A673 (cell line): ENCODE measurements at regions not wholly inside any gene's neighbourhood (a gene's known extent, or its start where the extent isn't known, plus 50 kb on each side); places are given as distances from the start of the nearest gene placed in this dataset.

Experiments used
- BruUV-seq: library from RNA; stranded (reverse); fragments of 400-500 nt; replicated peaks from 2 replicates; lab custom pipeline; 2021; lab: Mats Ljungman, UMichigan
- CTCF ChIA-PET: fragments of 300-600 bp; sonication (Branson Sonifier 250); formaldehyde crosslinking; loops from one replicate; lab custom pipeline; 2022; ENCODE audit warnings: antibody characterized with exemption; lab: Charles Lee
- POLR2A ChIA-PET: fragments of 300-600 bp; sonication (Branson Sonifier 250); formaldehyde crosslinking; loops from one replicate; lab custom pipeline; 2022; ENCODE audit warnings: antibody characterized with exemption; ENCODE audit not compliant: low non-redundant PET; lab: Charles Lee
- DNase-seq: peaks from one replicate; pipeline ENCODE4 v3.0.0-alpha.2; 2015; ENCODE audit warnings: low spot score
- H3K27ac ChIP-seq: fragments of 200-600 bp; sonication (generic); 2 replicates; pipeline ENCODE4 v1.5.1; 2016; ENCODE audit warnings: mixed run types, low read depth, mild to moderate bottlenecking, mixed read lengths, antibody characterized with exemption, low read length; ENCODE audit not compliant: poor library complexity, severe bottlenecking
- H3K27me3 ChIP-seq: fragments of 200-600 bp; sonication (generic); replicated peaks from 2 replicates; pipeline ENCODE4 v1.6.1; 2017; ENCODE audit warnings: mixed run types, low read depth, mild to moderate bottlenecking, mixed read lengths, antibody characterized with exemption, low read length; ENCODE audit not compliant: insufficient read depth, poor library complexity
- H3K36me3 ChIP-seq: fragments of 200-600 bp; sonication (generic); 2 replicates; pipeline ENCODE4 v1.6.1; 2016; ENCODE audit warnings: mixed run types, mild to moderate bottlenecking, mixed read lengths, antibody characterized with exemption, low read length; ENCODE audit not compliant: insufficient read depth, poor library complexity, severe bottlenecking
- H3K4me1 ChIP-seq: fragments of 200-600 bp; sonication (generic); 2 replicates; pipeline ENCODE4 v1.6.1; 2017; ENCODE audit warnings: mixed run types, mild to moderate bottlenecking, mixed read lengths, antibody characterized with exemption, low read length; ENCODE audit not compliant: insufficient read depth, poor library complexity, severe bottlenecking
- H3K4me3 ChIP-seq: fragments of 200-600 bp; sonication (generic); 2 replicates; pipeline ENCODE4 v1.5.1; 2016; ENCODE audit warnings: low read depth, mixed run types, mild to moderate bottlenecking, mixed read lengths, low read length; ENCODE audit not compliant: poor library complexity, severe bottlenecking
- H3K9me3 ChIP-seq: fragments of 200-600 bp; sonication (generic); 2 replicates; pipeline ENCODE4 v1.6.1; 2016; ENCODE audit warnings: mixed run types, low read depth, mild to moderate bottlenecking, mixed read lengths, antibody characterized with exemption, low read length; ENCODE audit not compliant: poor library complexity, severe bottlenecking
- EZH2 ChIP-seq: fragments of 200-600 bp; sonication (generic); IDR thresholded peaks from 2 replicates; pipeline ENCODE4 v1.6.1; 2017; ENCODE audit warnings: borderline replicate concordance, low read depth, mild to moderate bottlenecking, mixed read lengths, antibody characterized with exemption, low read length; ENCODE audit not compliant: poor library complexity, severe bottlenecking
- intact Hi-C: fragments of 100-400 bp; cut with micrococcal nuclease; formaldehyde crosslinking; loops from one replicate; pipeline ENCODE4 v1.10.0; 2022; ENCODE audit not compliant: unreplicated experiment
- TF ChIP-seq, protein P1 (sequence below): fragments of 300-800, 200-600 bp; sonication (generic); conservative IDR thresholded peaks from 2 replicates; pipeline ENCODE4 v1.5.1; 2017; ENCODE audit warnings: low read depth, mild to moderate bottlenecking, antibody characterized with exemption, low read length, moderate library complexity, mixed read lengths

DNA sequence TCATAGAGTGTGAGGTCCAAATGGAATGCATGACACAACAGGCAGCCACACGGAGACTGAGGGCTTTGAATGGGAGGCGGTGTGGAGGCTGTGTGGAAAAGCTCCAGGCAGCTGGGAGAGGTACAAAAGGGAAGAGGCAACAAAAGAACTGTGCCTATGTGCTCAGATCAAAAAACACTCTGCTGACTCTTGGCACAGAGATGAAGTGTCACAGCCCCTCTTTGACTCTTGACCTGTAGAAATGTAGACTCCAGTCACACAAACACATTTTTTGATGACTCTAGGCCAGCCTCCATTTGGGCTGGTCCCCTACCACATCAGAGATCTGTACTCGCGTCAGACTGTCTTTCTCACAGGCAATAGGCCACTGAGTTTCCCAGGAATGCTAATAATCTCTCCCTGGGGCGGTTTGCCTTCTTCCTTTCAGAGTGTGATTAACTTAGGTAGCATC is 456.0 kb downstream of the TUSC7 start:
- Histone ChIP-seq H3K4me1 (no peaks in the 10 kb centered on the region), H3K27me3 (no peaks in the 10 kb centered on the region), H3K4me3 (no peak overlapping the region), H3K36me3 (no peaks in the 10 kb centered on the region), H3K27ac (no peak overlapping the region), H3K9me3 (no peaks in the 10 kb centered on the region)
- ChIA-PET POLR2A (no interaction called here), CTCF (no interaction called here)
- BruUV-seq, result no TSS peak
- TF ChIP-seq, protein P1, sequence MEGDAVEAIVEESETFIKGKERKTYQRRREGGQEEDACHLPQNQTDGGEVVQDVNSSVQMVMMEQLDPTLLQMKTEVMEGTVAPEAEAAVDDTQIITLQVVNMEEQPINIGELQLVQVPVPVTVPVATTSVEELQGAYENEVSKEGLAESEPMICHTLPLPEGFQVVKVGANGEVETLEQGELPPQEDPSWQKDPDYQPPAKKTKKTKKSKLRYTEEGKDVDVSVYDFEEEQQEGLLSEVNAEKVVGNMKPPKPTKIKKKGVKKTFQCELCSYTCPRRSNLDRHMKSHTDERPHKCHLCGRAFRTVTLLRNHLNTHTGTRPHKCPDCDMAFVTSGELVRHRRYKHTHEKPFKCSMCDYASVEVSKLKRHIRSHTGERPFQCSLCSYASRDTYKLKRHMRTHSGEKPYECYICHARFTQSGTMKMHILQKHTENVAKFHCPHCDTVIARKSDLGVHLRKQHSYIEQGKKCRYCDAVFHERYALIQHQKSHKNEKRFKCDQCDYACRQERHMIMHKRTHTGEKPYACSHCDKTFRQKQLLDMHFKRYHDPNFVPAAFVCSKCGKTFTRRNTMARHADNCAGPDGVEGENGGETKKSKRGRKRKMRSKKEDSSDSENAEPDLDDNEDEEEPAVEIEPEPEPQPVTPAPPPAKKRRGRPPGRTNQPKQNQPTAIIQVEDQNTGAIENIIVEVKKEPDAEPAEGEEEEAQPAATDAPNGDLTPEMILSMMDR, result no peak
- no peak for TF ChIP-seq EZH2
- DNase-seq, result no peak
- intact Hi-C loops, result no loop called here

GRCh38 chr3:117168896-117169295 is 459.3 kb downstream of the TUSC7 start:
- H3K9me3 ChIP-seq, result no peaks in the 10 kb centered on the region
- H3K27ac ChIP-seq, result no peak overlapping the region
- no TSS peak for BruUV-seq
- H3K4me3 ChIP-seq, result no peak overlapping the region
- intact Hi-C loops, result no loop called here
- no peak for DNase-seq
- no peaks in the 10 kb centered on the region for H3K4me1 ChIP-seq
- H3K27me3 ChIP-seq, result no peaks in the 10 kb centered on the region
- no peaks in the 10 kb centered on the region for H3K36me3 ChIP-seq
- TF ChIP-seq, protein P1, result no peak
- ChIA-PET CTCF (no interaction called here), POLR2A (no interaction called here)

DNA sequence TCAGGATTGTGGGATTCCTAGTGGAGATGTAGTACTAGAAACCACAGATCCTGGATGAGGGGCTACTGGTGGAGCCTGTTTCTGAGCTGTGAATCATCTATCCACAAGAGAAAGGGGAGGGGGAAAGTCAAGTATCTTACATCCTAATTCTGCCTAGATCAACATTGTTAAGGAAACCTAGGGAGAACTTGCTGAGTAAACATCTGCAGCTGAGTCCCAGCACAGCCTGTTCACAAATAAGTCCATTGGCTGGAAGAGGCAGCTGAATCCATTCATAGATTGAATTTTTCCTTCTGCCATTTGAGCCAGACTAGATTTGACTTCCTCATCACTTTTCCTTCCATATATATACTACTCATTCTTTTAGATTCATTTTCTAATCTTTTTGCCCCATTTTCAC is 460.5 kb downstream of the TUSC7 start:
- no peak for DNase-seq
- no peaks in the 10 kb centered on the region for H3K9me3 ChIP-seq
- ChIA-PET POLR2A (no interaction called here), CTCF (no interaction called here)
- no peaks in the 10 kb centered on the region for H3K4me1 ChIP-seq
- intact Hi-C loops, result no loop called here
- no peaks in the 10 kb centered on the region for H3K27me3 ChIP-seq
- BruUV-seq, result no TSS peak
- TF ChIP-seq, protein P1, result no peak
- H3K27ac ChIP-seq, result no peak overlapping the region
- H3K36me3 ChIP-seq, result no peaks in the 10 kb centered on the region
- H3K4me3 ChIP-seq, result no peak overlapping the region
